DMS53 treated with DMSO at 0.1 percent for 48 hours (cell line): ENCODE measurements at regions not wholly inside any gene's neighbourhood (a gene's known extent, or its start where the extent isn't known, plus 50 kb on each side); places are given as distances from the start of the nearest gene placed in this dataset.
"Not testable (repeated sequence)": the region's sequence is repeated elsewhere in the genome, so short reads cannot be mapped to it uniquely, and the experiment has no call there.

Experiments used
- DNase-seq: peaks from one replicate; lab custom pipeline; 2025; ENCODE audit not compliant: unreplicated experiment; lab: John Stamatoyannopoulos, UW

GRCh38 chr2:47690706-47691325 lies 92.1 kb upstream of the MSH6 start:
- DNase-seq, result not testable (repeated sequence)

GRCh38 chr2:47690132-47690531 lies 92.8 kb upstream of the MSH6 start:
- no peak for DNase-seq

GRCh38 chr2:47689118-47689517 lies 93.8 kb upstream of the MSH6 start:
- DNase-seq, result not testable (repeated sequence)

- no peak for DNase-seq
Measured at GRCh38 chr2:47688561-47688960, 94.4 kb upstream of the MSH6 start.

GRCh38 chr2:47687856-47688255 lies 95.1 kb upstream of the MSH6 start:
- no peak for DNase-seq

GRCh38 chr2:47686018-47686417 lies 96.9 kb upstream of the MSH6 start:
- DNase-seq, result no peak

GRCh38 chr2:47682216-47682749 lies 100.7 kb upstream of the MSH6 start:
- no peak for DNase-seq

- DNase-seq, result no peak
Measured at GRCh38 chr2:47676261-47676926, 105.6 kb upstream of the KCNK12 start.

- peak; percentile 49 for DNase-seq
Measured at GRCh38 chr2:47675196-47675825, 104.5 kb upstream of the KCNK12 start.

GRCh38 chr2:47666332-47666731 lies 95.5 kb upstream of the KCNK12 start:
- DNase-seq, result no peak

GRCh38 chr2:47664817-47665216 lies 94.0 kb upstream of the KCNK12 start:
- no peak for DNase-seq

GRCh38 chr2:47662552-47662951 lies 91.8 kb upstream of the KCNK12 start:
- DNase-seq, result no peak

GRCh38 chr2:47661310-47661709 lies 90.5 kb upstream of the KCNK12 start:
- no peak for DNase-seq

GRCh38 chr2:47660168-47660567 lies 89.4 kb upstream of the KCNK12 start:
- DNase-seq, result no peak

GRCh38 chr2:47658646-47659320 lies 88.0 kb upstream of the KCNK12 start:
- DNase-seq, result no peak

GRCh38 chr2:47657886-47658489 lies 87.2 kb upstream of the KCNK12 start:
- DNase-seq, result no peak

GRCh38 chr2:47656715-47657600 lies 86.2 kb upstream of the KCNK12 start:
- no peak for DNase-seq

GRCh38 chr2:47655563-47655880 lies 84.7 kb upstream of the KCNK12 start:
- DNase-seq, result no peak

GRCh38 chr2:47654790-47655562 lies 84.2 kb upstream of the KCNK12 start:
- peak; percentile 24 for DNase-seq
